ENCODE measurements at regions not wholly inside any gene's neighbourhood (a gene's known extent, or its start where the extent isn't known, plus 50 kb on each side); places are given as distances from the start of the nearest gene placed in this dataset.

DNA sequence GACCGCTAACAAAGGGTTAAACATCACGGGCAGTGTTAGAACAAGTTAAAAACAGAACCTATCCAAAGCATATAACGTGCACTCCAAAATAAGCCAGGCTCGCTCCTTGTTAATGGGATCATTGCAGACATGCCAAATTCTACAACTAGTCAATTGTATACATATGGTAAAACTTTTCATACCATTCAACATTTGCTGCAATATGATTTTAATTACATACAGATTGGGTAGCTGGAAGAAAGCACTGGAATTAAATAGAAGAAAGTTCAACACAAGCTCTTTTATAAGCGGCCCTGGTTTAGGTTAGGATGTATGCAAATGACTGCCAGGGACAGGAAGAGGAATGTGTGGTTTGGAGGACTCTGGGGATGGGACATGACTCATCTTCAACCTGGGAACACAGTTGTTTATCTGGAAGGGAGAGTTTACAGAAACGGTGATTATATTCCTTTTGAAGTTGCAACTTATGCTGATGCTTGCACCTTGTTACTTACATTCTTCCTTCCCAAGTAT is 62.5 kb upstream of the TIAM2 start:
- no peak for TF ChIP-seq EZH2 (IDR thresholded peaks at IDR 0.05; ENCODE audit: borderline replicate concordance, low read depth, low read length, severe bottlenecking)
- TF ChIP-seq CTCF (IDR thresholded peaks at IDR 0.05; ENCODE audit: borderline replicate concordance, extremely low read depth, low read length, poor library complexity, severe bottlenecking) = no peak
